H1 (cell line): ENCODE measurements at regions not wholly inside any gene's neighbourhood (a gene's known extent, or its start where the extent isn't known, plus 50 kb on each side); places are given as distances from the start of the nearest gene placed in this dataset.

Experiments used
- ATF3 ChIP-seq: IDR thresholded peaks from 2 replicates; pipeline ENCODE4 v1.6.1; 2011; ENCODE audit warnings: low read depth, mild to moderate bottlenecking, low read length; ENCODE audit not compliant: insufficient read depth
- CEBPB ChIP-seq: IDR thresholded peaks from 2 replicates; pipeline ENCODE4 v1.6.1; 2012; ENCODE audit warnings: low read depth, low read length
- CHD7 ChIP-seq: fragments of 300-600 bp; sonication (generic); IDR thresholded peaks from 2 replicates; pipeline ENCODE4 v1.7.1; 2012; ENCODE audit warnings: low read length, moderate library complexity, mild to moderate bottlenecking, inconsistent platforms; ENCODE audit not compliant: insufficient replicate concordance
- CTCF ChIP-seq, 3 experiments: IDR thresholded peaks; 1 replicate in 2 of 3; 2 replicates in 1 of 3; pipeline versions ENCODE4 v1.5.1 to v1.6.1; 2011; ENCODE audit warnings: low read length in 3 of 3, mild to moderate bottlenecking in 3 of 3, inconsistent platforms in 2 of 3, low read depth in 1 of 3, moderate library complexity in 1 of 3; ENCODE audit not compliant: insufficient read depth in 1 of 3; ENCODE audit errors: control extremely low read depth in 1 of 3
- NANOG ChIP-seq: IDR thresholded peaks from 2 replicates; pipeline ENCODE4 v1.6.1; 2011; ENCODE audit warnings: low read length, low read depth, mild to moderate bottlenecking, inconsistent platforms; ENCODE audit not compliant: insufficient read depth, poor library complexity, severe bottlenecking
- TAF7 ChIP-seq: optimal IDR thresholded peaks from 2 replicates; pipeline ENCODE3; 2011; ENCODE audit warnings: low read depth, mild to moderate bottlenecking, inconsistent platforms, low read length, moderate library complexity, borderline replicate concordance

- TF ChIP-seq CHD7 = no peak
- TF ChIP-seq CEBPB = no peak
- TF ChIP-seq NANOG = no peak
- no peak for TF ChIP-seq TAF7
- TF ChIP-seq ATF3 = no peak
- TF ChIP-seq CTCF (IDR thresholded peaks at IDR 0.05; ENCODE audit: control extremely low read depth in 1 of 3, insufficient read depth in 1 of 3, low read depth in 1 of 3, low read length in 3 of 3) = no peak
These were observed 320.1 kb upstream of the CWC22 start (continued) for GRCh38 chr2:180327185-180327584.
